ENCODE measurements at regions not wholly inside any gene's neighbourhood (a gene's known extent, or its start where the extent isn't known, plus 50 kb on each side); places are given as distances from the start of the nearest gene placed in this dataset.

DNA sequence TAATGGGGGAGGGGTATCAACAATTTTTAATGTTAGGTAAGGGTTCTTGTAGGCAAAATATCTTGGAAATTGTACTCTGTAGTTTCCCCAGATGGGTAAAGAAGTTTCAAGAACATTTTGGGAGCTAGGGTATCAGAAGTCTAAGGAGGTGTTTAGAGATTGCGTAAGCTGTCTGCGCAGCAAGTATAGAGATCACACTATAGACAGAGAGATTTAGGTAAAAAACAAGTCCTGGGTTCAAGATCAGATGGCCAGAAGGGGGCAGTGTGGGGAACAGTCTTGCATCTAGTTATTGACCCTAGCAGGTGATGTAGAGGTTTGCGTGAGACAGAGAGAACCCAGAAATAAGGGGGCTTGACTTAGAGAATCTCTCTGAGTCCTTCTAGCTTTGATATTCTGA lies 80.8 kb downstream of the S1PR1 start:
- no peak for DNase-seq (ENCODE audit: low spot score)

DNA sequence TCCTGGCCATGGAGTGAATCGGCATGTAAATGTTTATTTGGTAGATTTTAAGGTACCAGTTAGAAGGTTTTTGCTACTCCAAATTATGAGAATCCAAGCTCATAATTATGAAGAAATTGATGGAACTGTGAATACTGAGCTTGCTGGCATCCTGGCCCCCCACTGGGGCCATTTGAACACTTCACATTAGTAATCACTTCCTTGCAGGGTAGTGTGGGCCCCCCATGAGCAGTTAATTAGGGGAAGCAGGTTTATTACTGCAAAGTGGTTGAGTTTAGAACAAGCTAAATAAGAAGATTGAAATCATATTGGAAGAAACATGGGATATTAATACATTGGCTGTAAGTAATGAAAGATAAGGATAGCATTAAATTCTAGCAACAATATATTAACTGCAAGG lies 86.7 kb downstream of the S1PR1 start:
- DNase-seq (ENCODE audit: low spot score), result no peak

DNA sequence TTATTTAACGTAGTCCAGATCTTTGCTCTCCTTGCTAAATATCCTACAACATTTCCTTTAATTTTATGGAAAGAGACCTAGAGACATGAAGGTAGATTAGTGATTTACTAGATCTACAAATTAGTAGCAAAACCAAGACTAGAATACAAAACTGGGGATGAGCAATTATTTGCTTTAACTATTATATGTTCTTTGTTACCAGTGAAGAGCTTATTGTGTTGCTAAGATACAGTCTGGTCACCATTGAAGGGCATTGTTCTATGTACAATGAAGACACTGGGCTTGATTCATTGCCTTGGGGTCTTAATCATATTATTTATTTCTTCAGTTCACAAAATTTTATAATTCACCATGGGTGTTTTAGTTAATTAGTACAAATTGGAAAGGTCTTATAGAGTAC lies 88.3 kb downstream of the S1PR1 start:
- no peak for DNase-seq (ENCODE audit: low spot score)

DNA sequence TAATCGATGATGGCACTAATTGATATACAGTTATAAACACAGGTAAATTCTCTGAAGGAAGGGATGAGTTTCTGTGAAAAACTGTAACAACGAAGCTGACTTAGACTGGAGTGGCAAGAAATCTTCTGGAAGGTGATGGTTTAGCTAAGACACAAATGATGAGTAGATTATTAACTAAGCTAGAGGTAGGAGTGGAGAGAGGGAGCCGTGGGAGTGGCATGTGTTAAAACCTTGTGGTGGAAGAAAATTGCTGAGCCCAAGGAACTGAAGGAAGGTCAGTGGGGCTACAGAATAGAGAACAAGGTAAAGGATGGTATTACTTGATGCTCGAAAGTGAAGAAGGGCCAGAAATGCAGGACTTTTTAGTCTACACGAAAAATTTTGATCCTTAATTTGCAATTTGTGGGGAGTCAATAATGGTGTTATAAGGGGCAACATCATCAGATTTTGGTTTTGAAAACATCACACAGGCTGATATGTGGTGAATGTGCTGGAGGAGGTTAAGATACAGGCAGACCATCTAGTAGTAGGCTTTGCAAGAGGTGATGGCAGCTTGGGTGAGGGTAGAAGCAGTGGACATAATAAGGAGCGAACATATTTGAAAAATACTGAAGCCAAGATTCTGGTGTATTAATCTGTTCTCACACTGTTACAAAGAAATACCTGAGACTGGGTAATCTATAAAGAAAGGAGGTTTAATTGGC lies 93.8 kb downstream of the S1PR1 start:
- no peak for DNase-seq (ENCODE audit: low spot score)

DNA sequence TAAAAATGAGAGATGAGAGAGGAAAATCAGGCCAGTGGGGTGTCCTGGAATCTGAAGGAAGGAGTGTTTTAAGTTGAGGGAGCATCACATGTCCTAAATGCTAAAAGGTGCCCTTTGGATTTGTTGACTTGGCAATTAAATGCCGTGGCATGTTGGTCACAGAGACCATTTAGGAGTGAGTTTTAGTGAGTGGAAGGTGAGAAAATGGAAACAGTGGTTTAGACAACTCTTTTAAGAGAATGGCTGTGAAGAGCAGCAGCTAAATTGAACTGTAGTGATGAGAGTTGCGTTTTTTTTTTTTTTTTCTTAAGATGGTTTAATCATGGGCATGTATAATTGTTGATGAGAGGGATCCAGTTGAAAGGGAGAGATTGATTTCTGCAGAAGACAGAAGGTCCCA lies 95.0 kb downstream of the S1PR1 start:
- DNase-seq (ENCODE audit: low spot score), result no peak

DNA sequence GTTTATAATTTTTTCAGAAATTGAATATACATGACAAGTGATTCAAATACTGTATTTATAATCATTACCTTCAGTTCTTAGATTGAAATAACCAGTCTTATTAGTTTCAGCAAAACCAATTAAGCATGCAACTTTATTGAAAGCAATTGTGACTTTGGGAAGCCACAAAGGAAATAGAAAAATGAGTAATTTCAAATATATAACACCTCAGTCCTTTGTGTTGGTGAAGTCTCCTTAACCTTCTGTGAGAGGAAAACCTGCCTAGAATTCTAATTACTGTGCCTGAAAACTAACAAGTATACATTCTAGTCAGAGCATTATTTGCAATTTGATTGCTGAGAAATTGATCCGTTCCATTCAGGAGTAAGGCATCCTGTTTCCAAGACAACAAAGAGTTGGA lies 95.8 kb downstream of the S1PR1 start:
- DNase-seq (ENCODE audit: low spot score), result no peak

DNA sequence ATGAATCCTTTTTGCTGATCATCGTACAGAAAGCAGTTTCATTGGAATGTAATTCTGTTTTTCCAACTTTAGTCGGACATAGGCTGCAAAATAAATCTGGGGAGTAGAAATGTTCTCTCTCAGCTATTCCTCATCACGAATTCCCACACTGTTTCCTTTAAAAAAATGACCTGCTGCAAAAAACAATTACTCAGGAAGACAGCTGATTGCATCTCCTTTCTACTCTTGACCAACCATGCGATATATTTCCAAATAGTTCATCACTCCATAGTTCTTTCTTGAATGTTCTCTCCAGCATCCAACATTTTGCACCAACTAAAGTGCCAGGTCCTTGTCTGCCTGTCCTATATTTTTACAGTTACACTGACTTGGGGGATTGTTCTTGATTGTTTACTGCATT lies 96.4 kb downstream of the S1PR1 start:
- no peak for DNase-seq (ENCODE audit: low spot score)

DNA sequence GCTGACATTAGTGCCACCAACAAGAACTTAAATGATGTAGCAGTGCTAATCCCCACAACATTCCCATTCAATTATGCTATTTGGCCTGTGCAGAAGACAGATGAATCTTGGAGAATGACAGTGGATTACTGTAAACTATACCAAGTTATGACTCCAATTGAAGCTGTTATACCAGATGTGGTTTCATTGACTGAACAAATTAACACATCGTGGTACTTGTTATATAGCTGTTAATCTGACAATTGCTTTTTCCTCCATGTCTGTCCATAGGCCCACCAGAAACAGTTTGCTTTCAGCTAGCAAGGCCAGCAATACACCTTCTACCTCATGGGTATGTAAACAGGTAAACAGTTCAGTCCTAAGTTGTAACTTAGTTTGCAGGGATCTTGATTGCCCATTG lies 101.1 kb downstream of the S1PR1 start:
- no peak for DNase-seq (ENCODE audit: low spot score)

DNA sequence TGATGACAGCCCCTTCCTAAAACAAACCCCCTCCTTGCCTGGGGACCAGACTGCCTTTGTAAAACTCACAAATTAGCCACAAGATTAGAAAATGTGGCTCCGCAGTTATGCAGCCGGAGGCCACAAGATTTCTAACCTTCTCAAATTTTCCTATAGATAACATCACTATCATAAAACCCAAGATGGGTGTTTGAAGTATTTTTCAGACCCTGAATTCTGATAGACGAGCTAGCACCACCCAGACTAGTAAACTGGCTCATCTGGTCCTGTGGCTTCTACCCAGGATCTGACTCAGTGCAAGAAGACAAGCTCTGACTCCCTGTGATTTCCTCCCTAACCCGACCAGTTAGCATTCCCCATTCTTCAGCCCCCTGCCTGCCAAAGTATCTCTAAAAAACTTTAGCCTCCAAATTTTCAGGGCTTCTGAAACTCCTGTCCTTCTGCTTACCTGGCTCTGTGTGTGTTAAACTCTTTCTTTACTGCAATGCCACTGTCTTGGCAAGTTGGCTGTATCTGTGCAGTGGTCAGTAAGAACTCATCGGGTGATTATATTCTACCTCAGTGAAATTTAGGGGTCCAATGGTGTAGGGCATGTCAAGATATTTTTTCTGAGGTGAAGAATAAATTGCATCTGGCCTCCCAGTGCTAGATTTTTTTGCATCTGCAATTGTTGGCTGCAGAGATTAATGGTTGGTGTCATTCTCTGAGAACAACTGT lies 102.1 kb downstream of the S1PR1 start:
- DNase-seq (ENCODE audit: low spot score), result no peak

DNA sequence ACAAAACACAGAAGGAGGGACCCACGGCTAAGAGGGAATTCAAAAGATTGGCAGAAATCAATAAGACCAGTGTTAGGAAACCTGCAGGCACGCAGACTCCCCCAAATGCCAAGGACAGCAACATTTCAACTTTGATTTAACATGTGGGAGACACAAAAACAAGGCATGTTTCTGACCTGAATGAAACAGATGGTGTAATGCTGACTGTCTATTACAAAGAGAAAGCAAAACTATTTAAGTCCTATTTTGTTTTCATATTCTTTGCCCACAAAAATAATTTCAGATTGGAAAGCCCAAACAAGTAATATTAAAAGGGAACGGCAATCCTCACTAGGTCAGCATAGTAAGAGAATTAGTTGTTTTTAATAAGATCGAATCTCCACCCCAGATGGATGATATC lies 107.9 kb downstream of the S1PR1 start:
- DNase-seq (ENCODE audit: low spot score), result no peak

DNA sequence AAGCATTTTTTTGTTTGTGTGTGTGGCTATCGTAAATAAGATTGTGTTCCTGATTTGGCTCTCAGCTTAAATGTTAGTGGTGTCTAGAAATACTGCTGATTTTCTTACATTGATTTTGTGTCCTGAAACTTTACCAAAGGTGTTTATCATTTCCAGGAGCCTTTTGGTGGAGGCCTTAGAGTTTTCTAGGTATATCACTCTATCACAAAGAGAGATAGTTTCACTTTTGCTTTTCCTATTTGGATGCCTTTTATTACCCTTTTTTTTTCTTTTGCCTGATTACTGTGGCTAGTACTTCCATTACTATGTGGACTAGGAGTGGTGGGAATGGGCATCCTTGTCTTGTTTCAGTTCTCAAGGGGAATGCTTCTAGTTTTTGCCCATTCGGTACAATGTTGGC lies 109.6 kb downstream of the S1PR1 start:
- no peak for DNase-seq (ENCODE audit: low spot score)

DNA sequence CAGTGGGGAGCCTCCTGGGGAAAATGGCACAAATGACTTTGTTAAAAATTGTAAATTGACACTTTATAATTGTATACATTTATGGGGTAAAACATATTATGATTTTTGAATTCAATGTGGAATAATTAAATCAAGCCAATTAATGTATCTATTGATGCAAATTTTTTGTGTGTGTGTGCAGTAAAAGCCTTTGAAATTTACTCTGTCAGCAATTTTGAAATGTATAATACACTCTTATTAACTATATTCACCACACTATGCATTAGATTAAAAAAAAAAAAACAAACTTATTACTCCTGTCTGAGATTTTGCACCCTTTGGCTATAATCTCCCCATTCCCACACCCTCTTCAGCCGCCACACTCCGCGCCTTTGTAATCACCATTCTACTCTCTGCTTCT lies 119.2 kb downstream of the S1PR1 start:
- no peak for DNase-seq (ENCODE audit: low spot score)

DNA sequence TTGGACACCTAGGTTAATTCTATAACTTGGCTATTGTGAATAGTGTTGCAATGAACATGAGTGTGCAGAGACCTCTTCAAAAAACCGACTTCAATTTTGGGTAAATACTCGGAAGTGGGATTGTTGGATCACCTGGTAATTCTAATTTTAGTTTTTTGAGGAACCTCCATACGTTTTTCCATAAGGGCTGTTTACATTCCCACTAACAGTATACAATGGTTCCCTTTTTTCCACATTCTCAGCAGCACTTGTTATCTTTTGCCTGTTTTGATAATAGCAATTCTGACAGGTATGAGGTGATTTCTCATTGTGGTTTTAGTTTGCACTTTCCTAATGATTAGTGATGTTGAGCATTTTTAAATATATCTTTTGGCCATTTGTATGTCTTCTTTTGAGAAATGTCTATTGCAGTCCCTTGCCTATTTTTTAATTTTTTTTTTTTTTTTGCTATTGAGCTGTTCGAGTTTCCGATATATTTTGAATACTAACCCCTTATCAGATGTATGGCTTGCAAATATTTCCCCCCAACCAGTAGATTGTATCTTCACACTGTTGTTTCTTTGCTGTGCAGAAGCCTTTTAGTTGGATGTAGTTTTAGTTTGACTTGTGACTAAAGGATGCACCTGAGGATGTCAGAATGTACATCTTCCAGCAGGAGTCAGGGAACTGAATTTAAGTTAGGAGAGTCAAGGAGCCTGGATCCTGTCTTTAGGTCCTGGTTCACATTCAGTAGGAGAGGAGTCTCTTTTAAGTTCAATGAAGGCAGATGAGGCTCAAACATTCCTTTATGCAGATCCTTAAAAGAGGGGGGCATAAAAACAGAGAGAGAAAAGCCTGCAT lies 120.0 kb downstream of the S1PR1 start:
- DNase-seq (ENCODE audit: low spot score), result no peak

DNA sequence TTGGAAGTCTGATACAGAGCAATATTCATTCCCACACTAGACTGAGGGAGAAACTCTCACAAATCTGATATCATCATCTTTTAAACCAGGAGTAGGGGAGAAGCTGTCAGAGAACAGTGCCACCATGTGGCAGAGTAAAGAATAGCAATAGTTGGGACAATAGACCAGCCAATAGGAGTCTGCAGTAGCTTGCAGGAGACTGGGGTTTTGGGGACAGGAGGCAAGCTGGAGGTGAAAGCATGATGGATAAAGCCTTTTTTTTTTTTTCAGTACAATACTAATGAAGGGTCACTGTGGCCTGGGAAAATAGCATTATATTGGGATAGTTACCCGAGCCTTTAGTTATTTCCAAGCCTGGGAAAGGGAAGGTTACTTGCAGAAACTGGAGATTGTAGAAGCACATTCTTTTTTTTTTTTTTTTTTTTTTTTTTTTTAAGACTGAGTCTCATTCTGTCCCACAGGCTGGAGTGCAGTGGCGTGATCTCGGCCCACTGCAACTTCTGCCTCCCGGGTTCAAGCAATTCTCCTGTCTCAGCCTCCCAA lies 120.7 kb downstream of the S1PR1 start:
- peak; percentile 86 for DNase-seq (ENCODE audit: low spot score)

DNA sequence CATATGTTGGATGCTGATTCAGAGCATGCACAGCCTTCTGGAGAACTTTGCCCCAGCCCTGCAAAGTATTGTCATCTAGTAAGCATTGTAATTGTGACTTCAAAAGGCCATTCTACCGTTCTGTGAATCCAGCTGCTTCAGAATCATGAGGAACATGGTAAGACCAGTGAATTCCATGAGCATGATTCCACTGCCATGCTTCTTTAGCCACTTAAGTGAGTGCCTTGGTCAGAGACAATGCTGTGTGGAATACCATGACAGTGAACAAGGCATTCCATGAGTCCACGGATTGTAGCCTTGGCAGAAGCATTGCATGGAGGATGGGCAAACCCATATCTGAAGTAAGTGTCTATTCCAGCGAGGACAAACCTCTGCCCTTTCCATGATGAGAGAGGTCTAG lies 123.7 kb downstream of the S1PR1 start:
- no peak for DNase-seq (ENCODE audit: low spot score)

DNA sequence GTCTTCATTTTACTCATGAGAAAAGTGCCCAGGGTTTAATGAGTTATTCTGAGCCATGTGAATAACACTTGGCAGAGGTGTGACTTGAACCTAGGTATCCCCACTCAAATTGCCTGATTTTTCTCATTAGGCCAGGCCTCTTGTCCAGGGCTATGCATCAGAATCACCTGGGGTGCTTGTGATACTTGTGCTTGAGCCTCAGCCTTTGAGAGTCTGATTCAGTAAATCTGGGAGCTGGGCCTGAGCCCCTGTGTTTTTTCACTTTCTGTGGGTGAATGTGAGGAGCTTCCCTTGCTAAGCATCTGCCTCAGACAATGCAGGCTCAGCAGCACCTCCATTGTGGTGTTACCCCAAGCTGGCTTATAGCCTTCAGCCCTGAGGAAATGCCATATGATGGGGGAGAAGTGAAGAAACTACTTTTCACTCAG lies 127.1 kb downstream of the S1PR1 start:
- DNase-seq (ENCODE audit: low spot score), result no peak

DNA sequence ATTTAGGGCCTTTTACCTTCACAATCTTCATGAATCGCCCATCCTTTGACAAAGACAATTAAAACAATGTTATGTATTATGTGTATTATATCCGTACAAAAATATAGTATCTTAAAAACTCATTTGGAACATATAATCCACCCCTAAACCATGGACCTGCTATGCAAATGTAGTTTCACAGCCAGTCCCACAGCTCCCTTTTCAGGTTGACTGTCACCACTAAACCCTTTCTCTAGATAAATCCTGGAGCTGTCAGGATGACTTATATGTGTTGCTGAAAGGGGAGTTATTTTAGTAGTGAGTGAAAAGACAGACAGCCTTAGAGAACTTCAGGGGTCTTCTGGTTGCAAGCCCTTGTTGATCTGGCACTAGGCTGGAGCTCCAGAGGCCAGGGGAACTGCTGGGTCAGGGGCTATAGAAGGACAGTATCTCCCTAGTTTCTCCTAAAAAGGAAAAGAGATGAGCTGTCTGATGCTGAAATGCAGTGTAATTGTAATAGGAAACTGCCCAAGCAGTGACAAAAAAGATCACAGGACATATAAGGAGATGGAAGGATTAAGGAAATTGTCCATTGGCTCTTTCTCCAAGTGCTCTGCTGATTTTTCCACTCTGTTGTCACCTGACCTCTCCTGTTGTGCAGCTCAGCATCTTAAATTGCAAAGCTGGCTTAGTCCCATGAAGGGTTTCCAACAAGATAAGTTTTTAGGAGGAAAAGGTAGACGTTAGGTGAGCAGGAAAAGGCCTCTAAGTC lies 127.7 kb downstream of the S1PR1 start:
- no peak for DNase-seq (ENCODE audit: low spot score)

DNA sequence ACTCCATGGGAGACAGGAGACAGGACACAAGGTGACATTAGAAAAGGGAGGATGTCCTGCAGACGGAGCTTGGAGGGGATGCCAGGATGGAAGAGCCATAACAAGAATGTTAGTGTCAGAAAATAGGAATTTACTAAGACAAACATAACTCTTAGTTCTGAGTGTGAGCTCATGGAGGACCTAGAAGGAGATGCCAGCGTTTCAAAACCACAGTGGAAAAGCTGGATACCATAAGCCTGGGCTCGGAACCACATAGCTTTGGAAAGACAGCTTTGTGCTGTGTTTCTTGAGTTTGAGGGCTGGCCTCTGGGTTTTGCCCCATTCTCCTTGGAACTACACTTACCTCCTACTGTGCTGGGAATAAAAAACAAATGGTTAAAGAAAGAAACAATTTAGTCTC lies 128.4 kb downstream of the S1PR1 start:
- peak; percentile 21 for DNase-seq (ENCODE audit: low spot score)

DNA sequence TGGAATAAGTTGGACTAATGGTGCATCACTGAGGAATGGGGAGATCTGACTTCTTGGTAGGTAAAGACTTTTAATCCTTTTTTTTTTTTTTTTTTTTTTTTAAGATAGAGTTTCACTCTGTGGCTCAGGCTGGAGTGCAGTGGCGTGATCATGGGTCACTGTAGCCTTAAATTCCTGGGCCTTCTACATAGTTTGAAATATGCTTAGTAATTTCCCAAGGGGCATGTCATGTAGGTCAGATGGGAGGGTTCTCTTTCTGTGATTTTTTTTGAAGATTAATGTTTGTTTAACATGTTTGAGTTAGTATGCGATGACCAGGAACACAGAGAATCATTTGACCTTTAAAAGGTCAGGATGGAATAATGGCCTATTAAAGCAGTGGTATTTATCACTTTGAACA lies 129.1 kb downstream of the S1PR1 start:
- no peak for DNase-seq (ENCODE audit: low spot score)

DNA sequence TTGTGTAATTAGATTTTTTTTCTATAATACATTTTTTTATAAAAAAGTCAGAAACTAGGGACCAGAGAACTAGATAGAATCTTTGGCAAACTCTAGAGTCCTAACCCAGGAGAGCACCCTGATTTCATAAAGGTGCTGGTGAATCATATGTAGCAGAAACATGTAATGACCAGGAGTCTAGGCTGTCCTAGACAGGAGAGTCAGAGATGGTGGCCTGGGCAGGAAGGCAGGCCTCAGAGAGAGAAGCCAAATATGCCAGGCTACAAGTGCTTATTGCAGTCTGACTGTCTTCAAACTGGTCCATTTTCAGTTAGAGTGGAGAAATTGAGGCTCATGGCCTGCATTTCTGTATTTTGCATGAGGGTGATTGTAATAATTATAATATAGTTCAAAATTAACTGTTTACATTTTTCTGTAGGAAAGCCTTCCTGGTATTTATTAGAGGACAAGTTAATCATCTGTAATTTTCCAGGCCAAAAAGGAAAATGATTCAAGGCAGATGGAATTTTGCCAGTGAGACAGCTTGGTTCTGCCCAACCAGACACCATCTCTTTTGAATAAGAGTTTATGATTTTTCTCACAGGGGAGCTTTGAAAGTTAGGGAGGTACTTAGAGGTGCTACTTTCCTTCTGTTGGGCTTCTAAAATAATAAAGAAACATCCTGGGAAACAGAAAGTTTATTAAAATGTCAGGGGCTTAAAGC lies 129.8 kb downstream of the S1PR1 start:
- DNase-seq (ENCODE audit: low spot score), result peak; percentile 13

DNA sequence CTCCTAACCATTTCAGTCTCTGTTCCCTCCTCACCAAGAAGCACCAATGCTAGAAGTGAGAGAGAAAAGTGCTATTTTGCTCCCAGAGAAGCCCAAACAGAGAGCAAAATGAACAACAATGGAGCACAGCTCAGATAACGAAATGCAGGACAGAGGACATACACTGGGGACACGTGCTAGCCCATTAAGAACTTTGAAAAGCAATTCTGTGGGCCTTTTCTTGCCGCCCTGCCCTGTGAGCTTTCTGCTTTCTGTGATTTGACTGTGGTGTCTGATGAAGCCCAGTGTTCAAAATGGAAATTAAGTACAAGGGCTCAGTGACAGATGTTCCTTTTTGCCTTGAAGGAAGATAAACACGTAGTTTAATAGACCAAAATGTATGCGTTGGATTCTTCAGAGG lies 130.8 kb downstream of the S1PR1 start:
- no peak for DNase-seq (ENCODE audit: low spot score)

Measured in GM03348 (cell line).